Psoas muscle (tissue), 7 donors: ENCODE measurements at regions not wholly inside any gene's neighbourhood (a gene's known extent, or its start where the extent isn't known, plus 50 kb on each side); places are given as distances from the start of the nearest gene placed in this dataset.

Source experiments
- ATAC-seq, 4 donors: fragments of 200-7000 bp; cut with Tn5 transposase; one replicate each; pipeline ENCODE4 v1.9.1; 2020; ENCODE audit warnings: moderate library complexity in 3 of 4, mild to moderate bottlenecking in 2 of 4
- DNase-seq, 2 donors: peaks; one replicate each; pipeline ENCODE4 v3.0.0-alpha.2; 2020
- H3K27ac ChIP-seq: fragments of 200-600 bp; one replicate; pipeline ENCODE4 v1.8.0; 2022
- H3K27me3 ChIP-seq, 3 donors: fragments of 200-600 bp in 1 of 3; one replicate each; pipeline versions ENCODE4 v1.6.1 to v1.8.0; 2013 to 2022; ENCODE audit warnings: low read length in 2 of 3, mild to moderate bottlenecking in 2 of 3, moderate library complexity in 1 of 3; ENCODE audit not compliant: insufficient read depth in 3 of 3
- H3K36me3 ChIP-seq, 2 donors: fragments of 200-600 bp in 1 of 2; one replicate each; pipeline versions ENCODE4 v1.6.1 to v1.8.0; 2013 to 2022; ENCODE audit warnings: low read depth in 1 of 2, mild to moderate bottlenecking in 1 of 2, moderate library complexity in 1 of 2; ENCODE audit not compliant: insufficient read depth in 1 of 2
- H3K4me1 ChIP-seq: fragments of 200-600 bp; one replicate; pipeline ENCODE4 v1.8.0; 2022
- H3K4me3 ChIP-seq: fragments of 200-600 bp; one replicate; pipeline ENCODE4 v1.8.0; 2022; ENCODE audit warnings: mild to moderate bottlenecking
- H3K9me3 ChIP-seq: fragments of 200-600 bp; one replicate; pipeline ENCODE4 v1.8.0; 2022
- WGBS, 3 donors: extraction: QIAGEN DNeasy Blood & Tissue Kit; methylation state at CpG; one replicate each; pipeline versions ENCODE4 v1.1.6 to v1.1.7; 2013; 5-methylcytosine and 5-hydroxymethylcytosine counted together
- intact Hi-C, 2 donors: fragments of 100-400 bp; cut with DNase I; formaldehyde crosslinking; loops; one replicate each; pipeline versions ENCODE4 v1.11.0 to v1.14.2; 2022
- TF ChIP-seq, protein P1 (sequence below): fragments of 200-600 bp; IDR thresholded peaks from one replicate; pipeline ENCODE4 v1.8.0; 2022; ENCODE audit warnings: antibody characterized with exemption
- donor health status: healthy with polysubstance abuse.
- donor health status: DM: no; HTN: no; CAD: no; lungs with moderate emphysema.
- donor health status: Bipolar disorder and iron deficiency.
- donor health status: healthy.
- donor health status: DM: yes; HTN: yes; CAD: no.
- donor health status: DM: no; HTN: no; CAD: no.
- donor health status: DM: yes; HTN: yes; CAD: no.

DNA sequence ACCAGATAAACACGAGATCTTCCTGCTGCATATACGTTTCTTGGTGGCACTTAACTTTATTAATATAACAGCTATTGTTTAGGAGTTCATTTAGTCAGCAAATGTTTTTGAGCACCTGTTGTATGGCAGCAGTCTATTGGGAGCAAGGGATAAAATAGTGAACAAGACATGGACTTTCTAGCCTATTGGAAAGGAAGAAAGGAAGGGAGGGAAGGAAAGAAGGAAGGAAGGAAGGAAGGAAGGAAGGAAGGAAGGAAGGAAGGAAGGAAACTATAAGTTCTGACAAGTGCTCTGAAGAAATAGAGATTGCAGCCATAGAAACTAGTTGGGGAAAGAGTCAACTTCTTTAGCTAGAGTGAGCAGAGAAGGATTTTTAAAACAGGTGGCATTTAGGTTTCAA lies 149.1 kb upstream of the STARD13 start:
- Histone ChIP-seq H3K9me3 (no peaks in the 10 kb centered on the region), H3K27me3 (no peaks in the 10 kb centered on the region), H3K36me3 (no peaks in the 10 kb centered on the region), H3K4me1 (no peaks in the 10 kb centered on the region), H3K27ac (no peak overlapping the region), H3K4me3 (no peak overlapping the region)
- no peak for ATAC-seq
- 69 to 84% (median 81%) methylated on average over 2 of the region's 2 CpGs for WGBS, 3 donors
- no peak for DNase-seq
- intact Hi-C loops = no loop called here
- TF ChIP-seq, protein P1, sequence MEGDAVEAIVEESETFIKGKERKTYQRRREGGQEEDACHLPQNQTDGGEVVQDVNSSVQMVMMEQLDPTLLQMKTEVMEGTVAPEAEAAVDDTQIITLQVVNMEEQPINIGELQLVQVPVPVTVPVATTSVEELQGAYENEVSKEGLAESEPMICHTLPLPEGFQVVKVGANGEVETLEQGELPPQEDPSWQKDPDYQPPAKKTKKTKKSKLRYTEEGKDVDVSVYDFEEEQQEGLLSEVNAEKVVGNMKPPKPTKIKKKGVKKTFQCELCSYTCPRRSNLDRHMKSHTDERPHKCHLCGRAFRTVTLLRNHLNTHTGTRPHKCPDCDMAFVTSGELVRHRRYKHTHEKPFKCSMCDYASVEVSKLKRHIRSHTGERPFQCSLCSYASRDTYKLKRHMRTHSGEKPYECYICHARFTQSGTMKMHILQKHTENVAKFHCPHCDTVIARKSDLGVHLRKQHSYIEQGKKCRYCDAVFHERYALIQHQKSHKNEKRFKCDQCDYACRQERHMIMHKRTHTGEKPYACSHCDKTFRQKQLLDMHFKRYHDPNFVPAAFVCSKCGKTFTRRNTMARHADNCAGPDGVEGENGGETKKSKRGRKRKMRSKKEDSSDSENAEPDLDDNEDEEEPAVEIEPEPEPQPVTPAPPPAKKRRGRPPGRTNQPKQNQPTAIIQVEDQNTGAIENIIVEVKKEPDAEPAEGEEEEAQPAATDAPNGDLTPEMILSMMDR = no peak

DNA sequence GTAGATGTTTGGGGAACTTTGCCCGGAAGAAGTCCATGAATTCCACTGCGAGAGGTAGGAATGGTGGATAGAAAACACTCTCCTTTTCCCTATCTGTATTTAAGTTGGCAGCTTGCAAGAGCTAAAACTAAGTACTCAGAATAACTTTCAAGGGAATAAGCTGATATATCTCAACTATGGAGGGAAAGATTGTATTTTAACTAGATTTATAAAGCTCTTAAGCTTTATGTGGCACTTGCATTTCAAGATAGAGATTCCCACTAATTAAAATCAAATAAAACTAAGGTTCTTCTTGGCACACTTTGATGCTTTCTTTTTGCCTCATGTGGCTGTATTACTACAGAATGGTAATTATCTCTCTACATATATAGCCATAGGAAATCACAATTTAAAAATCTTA lies 149.7 kb upstream of the STARD13 start:
- WGBS, 3 donors = 80 to 97% (median 95%) methylated on average over 2 of the region's 2 CpGs
- Histone ChIP-seq H3K27me3 (no peaks in the 10 kb centered on the region), H3K36me3 (no peaks in the 10 kb centered on the region), H3K27ac (no peak overlapping the region), H3K4me1 (no peaks in the 10 kb centered on the region), H3K9me3 (no peaks in the 10 kb centered on the region), H3K4me3 (no peak overlapping the region)
- DNase-seq (no peak), ATAC-seq (no peak)
- TF ChIP-seq, protein P1 = no peak
- intact Hi-C loops = no loop called here

- TF ChIP-seq, protein P1 = no peak
- no peak for ATAC-seq
- WGBS, 3 donors = 94 to 98% (median 97%) methylated on average over 2 of the region's 2 CpGs
- Histone ChIP-seq H3K4me1 (no peaks in the 10 kb centered on the region), H3K27me3 (no peaks in the 10 kb centered on the region), H3K27ac (no peak overlapping the region), H3K36me3 (no peaks in the 10 kb centered on the region), H3K4me3 (no peak overlapping the region), H3K9me3 (no peaks in the 10 kb centered on the region)
- intact Hi-C loops = no loop called here
- DNase-seq = no peak
Observed at GRCh38 chr13:33438918-33439317, 153.4 kb upstream of the STARD13 start.

DNA sequence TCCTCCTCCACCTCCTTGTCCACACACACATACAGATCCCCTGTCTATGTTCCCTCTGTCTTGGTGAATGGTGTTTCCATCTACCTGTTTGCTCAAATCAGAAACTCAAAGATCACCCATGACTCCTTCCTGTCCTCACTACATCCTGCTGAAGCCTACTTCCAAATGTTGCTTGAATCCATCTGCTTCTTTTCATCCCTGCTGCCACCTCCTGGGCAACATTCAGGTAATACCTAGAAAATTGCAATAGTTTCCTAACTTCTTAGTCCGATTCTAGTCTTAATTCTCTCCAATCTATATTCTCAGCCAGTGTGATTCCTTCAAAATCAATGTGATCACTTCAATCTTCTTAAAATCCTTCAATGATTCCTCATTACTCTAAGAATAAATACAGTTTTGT lies 155.5 kb upstream of the STARD13 start:
- WGBS, 3 donors = 55 to 75% (median 75%) methylated on average over 1 of the region's 1 CpG
- no peak for ATAC-seq
- TF ChIP-seq, protein P1 = no peak
- DNase-seq = no peak
- Histone ChIP-seq H3K27me3 (no peaks in the 10 kb centered on the region), H3K4me3 (no peak overlapping the region), H3K9me3 (no peaks in the 10 kb centered on the region), H3K27ac (no peak overlapping the region), H3K4me1 (no peaks in the 10 kb centered on the region), H3K36me3 (no peaks in the 10 kb centered on the region)
- intact Hi-C loops = no loop called here

DNA sequence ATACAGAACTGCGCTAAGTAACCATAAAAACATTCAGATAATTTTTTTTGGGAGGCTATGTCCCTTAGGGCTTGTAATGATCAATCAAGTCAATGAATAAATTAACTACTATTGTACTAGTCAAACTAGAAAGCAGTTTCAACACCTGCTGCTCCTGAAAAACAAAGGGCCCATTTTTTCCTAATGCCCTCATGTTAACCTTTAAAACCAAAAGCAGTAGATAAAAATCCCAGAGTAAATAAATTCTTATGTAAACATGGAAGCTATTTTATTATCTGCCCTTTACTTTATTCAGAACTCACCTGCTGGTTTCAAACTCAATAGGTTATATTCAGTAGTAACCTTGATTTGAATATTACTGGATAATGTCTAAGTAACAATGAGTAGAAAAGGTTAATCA lies 159.5 kb upstream of the STARD13 start:
- H3K27ac ChIP-seq = no peak overlapping the region
- WGBS, 3 donors = 97 to 100% (median 98%) methylated on average over 1 of the region's 1 CpG
- H3K36me3 ChIP-seq = no peaks in the 10 kb centered on the region
- no peaks in the 10 kb centered on the region for H3K4me1 ChIP-seq
- no peak for DNase-seq
- no peaks in the 10 kb centered on the region for H3K27me3 ChIP-seq
- TF ChIP-seq, protein P1 = no peak
- no peak overlapping the region for H3K4me3 ChIP-seq
- intact Hi-C loops = no loop called here
- H3K9me3 ChIP-seq = no peaks in the 10 kb centered on the region
- no peak for ATAC-seq
